CD4-positive, alpha-beta T cell (primary cell): ENCODE measurements at regions not wholly inside any gene's neighbourhood (a gene's known extent, or its start where the extent isn't known, plus 50 kb on each side); places are given as distances from the start of the nearest gene placed in this dataset.

ENCODE experiments used
- ATAC-seq: fragments of 200-7000 bp; cut with Tn5 transposase; one replicate; pipeline ENCODE4 v1.10.0; 2022; ENCODE audit warnings: mild to moderate bottlenecking; ENCODE audit not compliant: poor library complexity
- CTCF ChIA-PET: fragments of 350-600 bp; sonication (Branson Sonifier 250); formaldehyde crosslinking; loops from one replicate; lab custom pipeline; 2021; ENCODE audit warnings: antibody characterized with exemption, inconsistent platforms; lab: Charles Lee
- POLR2A ChIA-PET: fragments of 350-600 bp; sonication (Branson Sonifier 250); formaldehyde crosslinking; loops from one replicate; lab custom pipeline; 2021; ENCODE audit warnings: antibody characterized with exemption, inconsistent platforms; lab: Charles Lee
- DNase-seq, 14 experiments: peaks; one replicate each; pipeline ENCODE4 v3.0.0-alpha.2; 2013 to 2020; ENCODE audit warnings: mixed read lengths in 2 of 14
- H3K27ac ChIP-seq, 2 donors: one replicate each; pipeline versions ENCODE4 v1.5.1 to v1.7.0; 2013; ENCODE audit warnings: low read length in 2 of 2, low read depth in 1 of 2, mild to moderate bottlenecking in 1 of 2
- H3K27me3 ChIP-seq, 2 experiments: 1 replicate in 1 of 2; 2 replicates in 1 of 2; pipeline versions ENCODE4 v1.6.1 to v1.7.0; 2013; ENCODE audit warnings: low read length in 2 of 2, control low read depth in 1 of 2, mild to moderate bottlenecking in 1 of 2, moderate library complexity in 1 of 2; ENCODE audit not compliant: insufficient read depth in 2 of 2, control insufficient read depth in 1 of 2
- H3K36me3 ChIP-seq: one replicate; pipeline ENCODE4 v1.6.1; 2013; ENCODE audit warnings: low read length, control low read depth; ENCODE audit not compliant: insufficient read depth
- H3K4me1 ChIP-seq: one replicate; pipeline ENCODE4 v1.6.1; 2013; ENCODE audit warnings: low read length, control low read depth; ENCODE audit not compliant: insufficient read depth
- H3K4me3 ChIP-seq: one replicate; pipeline ENCODE4 v1.5.1; 2013; ENCODE audit warnings: mild to moderate bottlenecking, low read length, moderate library complexity
- H3K9me3 ChIP-seq, 2 experiments: 1 replicate in 1 of 2; 2 replicates in 1 of 2; pipeline versions ENCODE4 v1.6.1 to v1.7.0; 2013; ENCODE audit warnings: low read length in 2 of 2, mild to moderate bottlenecking in 2 of 2, control low read depth in 1 of 2, moderate library complexity in 1 of 2; ENCODE audit not compliant: control insufficient read depth in 1 of 2, insufficient read depth in 1 of 2
- H3K27ac Mint-ChIP-seq: one replicate; pipeline ENCODE4 v1.8.0; 2020; ENCODE audit warnings: mixed read lengths
- H3K27me3 Mint-ChIP-seq: one replicate; pipeline ENCODE4 v1.8.0; 2021; ENCODE audit warnings: mixed read lengths
- H3K36me3 Mint-ChIP-seq: one replicate; pipeline ENCODE4 v1.8.0; 2021; ENCODE audit warnings: low read depth, mixed read lengths
- H3K4me1 Mint-ChIP-seq: one replicate; pipeline ENCODE4 v1.8.0; 2021; ENCODE audit warnings: low read depth, mixed read lengths
- H3K4me3 Mint-ChIP-seq: one replicate; pipeline ENCODE4 v1.8.0; 2020; ENCODE audit warnings: mild to moderate bottlenecking, mixed read lengths
- H3K9me3 Mint-ChIP-seq: one replicate; pipeline ENCODE4 v1.8.0; 2020; ENCODE audit warnings: mixed read lengths
- intact Hi-C, 2 experiments: fragments of 100-400 bp; cut with DNase I in 1 of 2; cut with micrococcal nuclease in 1 of 2; formaldehyde crosslinking; loops; one replicate each; pipeline versions ENCODE4 v1.15.1 to v1.9.0; 2023 to 2025; cut with DNase I, micrococcal nuclease
- TF ChIP-seq, protein P1 (sequence below): fragments of 200-600 bp; IDR thresholded peaks from one replicate; pipeline ENCODE4 v1.8.0; 2022; ENCODE audit warnings: antibody characterized with exemption, mild to moderate bottlenecking

DNA sequence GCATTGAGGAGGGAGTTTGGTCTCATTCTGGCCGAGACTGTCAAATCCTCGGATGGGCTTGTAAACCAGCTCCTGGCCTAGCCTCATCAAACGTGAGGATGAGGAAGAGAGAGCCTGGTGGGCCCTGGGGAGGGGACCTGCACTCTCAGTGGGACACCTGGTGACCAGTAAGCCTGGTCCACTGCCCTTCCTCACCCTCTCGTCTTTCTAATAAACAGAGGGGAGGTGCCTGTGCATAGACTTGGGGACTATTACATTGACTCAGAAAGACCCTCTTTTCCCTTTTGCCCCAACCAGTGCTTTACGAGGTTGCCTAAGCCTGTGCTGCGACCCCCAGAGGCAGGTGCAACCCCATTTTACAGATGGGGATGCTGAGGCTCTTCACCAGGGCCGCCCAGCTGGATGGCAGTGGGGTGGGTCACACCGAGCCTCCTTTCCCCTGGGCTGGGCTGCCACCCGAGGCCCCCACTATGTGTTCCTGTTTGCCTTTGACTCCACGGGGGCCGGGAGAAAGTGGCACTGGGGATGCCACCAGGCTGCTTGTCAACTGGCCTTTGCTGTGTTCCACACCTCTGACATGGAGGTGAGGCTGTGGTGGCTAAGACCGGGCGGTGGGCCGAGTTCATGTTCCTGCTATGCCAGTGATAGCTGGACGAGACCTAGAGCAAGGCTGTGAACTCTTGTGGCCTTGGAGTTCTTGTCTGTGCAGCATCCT lies 85.9 kb downstream of the GLI2 start:
- H3K4me3 Mint-ChIP-seq, result no peak overlapping the region

DNA sequence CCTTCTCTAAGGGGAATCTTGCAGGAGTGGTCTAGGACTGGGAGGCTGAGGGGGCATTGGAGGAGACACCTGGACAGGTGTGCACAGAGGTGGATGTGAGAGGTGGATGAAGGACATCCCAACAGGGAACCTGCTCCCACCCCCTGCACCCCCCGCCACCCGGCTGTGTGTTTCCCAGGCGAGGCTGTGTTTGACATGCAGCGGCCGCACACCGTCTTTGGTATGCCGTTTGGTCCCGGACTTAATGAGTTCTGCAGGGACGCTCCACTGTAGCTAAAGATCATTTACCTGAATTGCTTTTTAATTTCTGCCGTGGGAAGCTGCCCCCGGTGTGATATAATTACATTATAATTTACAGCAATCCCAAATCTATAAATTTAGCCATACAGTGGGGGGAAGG lies 87.3 kb downstream of the GLI2 start:
- H3K4me3 ChIP-seq, result no peak overlapping the region
- CTCF ChIA-PET, result no interaction called here
- ATAC-seq, result no peak
- no peak for DNase-seq
- TF ChIP-seq, protein P1, sequence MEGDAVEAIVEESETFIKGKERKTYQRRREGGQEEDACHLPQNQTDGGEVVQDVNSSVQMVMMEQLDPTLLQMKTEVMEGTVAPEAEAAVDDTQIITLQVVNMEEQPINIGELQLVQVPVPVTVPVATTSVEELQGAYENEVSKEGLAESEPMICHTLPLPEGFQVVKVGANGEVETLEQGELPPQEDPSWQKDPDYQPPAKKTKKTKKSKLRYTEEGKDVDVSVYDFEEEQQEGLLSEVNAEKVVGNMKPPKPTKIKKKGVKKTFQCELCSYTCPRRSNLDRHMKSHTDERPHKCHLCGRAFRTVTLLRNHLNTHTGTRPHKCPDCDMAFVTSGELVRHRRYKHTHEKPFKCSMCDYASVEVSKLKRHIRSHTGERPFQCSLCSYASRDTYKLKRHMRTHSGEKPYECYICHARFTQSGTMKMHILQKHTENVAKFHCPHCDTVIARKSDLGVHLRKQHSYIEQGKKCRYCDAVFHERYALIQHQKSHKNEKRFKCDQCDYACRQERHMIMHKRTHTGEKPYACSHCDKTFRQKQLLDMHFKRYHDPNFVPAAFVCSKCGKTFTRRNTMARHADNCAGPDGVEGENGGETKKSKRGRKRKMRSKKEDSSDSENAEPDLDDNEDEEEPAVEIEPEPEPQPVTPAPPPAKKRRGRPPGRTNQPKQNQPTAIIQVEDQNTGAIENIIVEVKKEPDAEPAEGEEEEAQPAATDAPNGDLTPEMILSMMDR, result no peak
- no peaks in the 10 kb centered on the region for H3K9me3 ChIP-seq
- H3K36me3 ChIP-seq, result no peaks in the 10 kb centered on the region
- Mint-ChIP-seq H3K9me3 (no peaks in the 10 kb centered on the region), H3K27ac (no peak overlapping the region), H3K4me3 (no peak overlapping the region), H3K4me1 (no peaks in the 10 kb centered on the region), H3K36me3 (no peaks in the 10 kb centered on the region), H3K27me3 (no peaks in the 10 kb centered on the region)
- no peaks in the 10 kb centered on the region for H3K4me1 ChIP-seq
- POLR2A ChIA-PET, result no interaction called here
- H3K27ac ChIP-seq, result no peak overlapping the region
- H3K27me3 ChIP-seq, result no peaks in the 10 kb centered on the region
- intact Hi-C loops, result no loop called here

More for the DNA sequence above, 85.9 kb downstream of the GLI2 start:
- Histone ChIP-seq H3K27me3 (no peaks in the 10 kb centered on the region), H3K36me3 (no peaks in the 10 kb centered on the region), H3K9me3 (peaks cover 0 to 5% of the 10 kb centered on the region in 2 experiments), H3K4me3 (no peak overlapping the region), H3K4me1 (no peaks in the 10 kb centered on the region), H3K27ac (no peak overlapping the region)
- Mint-ChIP-seq H3K4me1 (no peaks in the 10 kb centered on the region), H3K27ac (no peak overlapping the region), H3K36me3 (no peaks in the 10 kb centered on the region), H3K27me3 (no peaks in the 10 kb centered on the region), H3K9me3 (no peaks in the 10 kb centered on the region)
- no peak for DNase-seq
- ChIA-PET CTCF (no interaction called here), POLR2A (no interaction called here)
- no peak for ATAC-seq
- intact Hi-C loops, result no loop called here
- TF ChIP-seq, protein P1, result no peak

DNA sequence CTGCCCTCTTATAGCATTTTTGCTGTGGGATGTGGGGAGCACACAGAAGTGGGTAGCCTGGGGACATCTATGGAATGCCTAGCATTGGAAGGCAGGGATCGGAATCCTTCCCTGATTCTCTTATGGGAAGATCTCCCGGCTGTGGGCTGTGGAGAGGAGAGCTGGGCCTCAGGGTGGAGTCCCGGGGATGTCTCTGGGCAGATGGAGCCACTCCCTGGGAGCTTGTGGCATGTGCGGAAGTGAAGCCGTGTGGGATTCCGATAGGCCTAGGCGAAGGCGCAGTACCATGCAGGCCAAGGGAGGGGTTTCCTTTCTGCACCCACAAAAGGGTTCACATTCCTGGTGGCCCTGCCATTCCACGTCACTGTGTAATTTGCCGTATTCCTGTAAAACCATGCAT lies 87.9 kb downstream of the GLI2 start:
- Mint-ChIP-seq H3K27me3 (no peaks in the 10 kb centered on the region), H3K9me3 (no peaks in the 10 kb centered on the region), H3K4me3 (no peak overlapping the region), H3K4me1 (no peaks in the 10 kb centered on the region), H3K36me3 (no peaks in the 10 kb centered on the region), H3K27ac (no peak overlapping the region)
- no peaks in the 10 kb centered on the region for H3K36me3 ChIP-seq
- ChIA-PET CTCF (no interaction called here), POLR2A (no interaction called here)
- H3K4me3 ChIP-seq, result no peak overlapping the region
- H3K4me1 ChIP-seq, result no peaks in the 10 kb centered on the region
- no peak overlapping the region for H3K27ac ChIP-seq
- ATAC-seq (no peak), DNase-seq (no peak)
- H3K9me3 ChIP-seq, result no peaks in the 10 kb centered on the region
- TF ChIP-seq, protein P1, result no peak
- intact Hi-C loops, result no loop called here
- H3K27me3 ChIP-seq, result no peaks in the 10 kb centered on the region
